Astrocyte of the spinal cord (primary cell): ENCODE measurements at regions not wholly inside any gene's neighbourhood (a gene's known extent, or its start where the extent isn't known, plus 50 kb on each side); places are given as distances from the start of the nearest gene placed in this dataset.
"Not testable (repeated sequence)": the region's sequence is repeated elsewhere in the genome, so short reads cannot be mapped to it uniquely, and the experiment has no call there.

Experiments
- DNase-seq: peaks from one replicate; pipeline ENCODE4 v3.0.0; 2011; ENCODE audit warnings: low read depth, low spot score
- H3K4me3 ChIP-seq: 2 replicates; pipeline ENCODE4 v1.5.1; 2011; ENCODE audit warnings: low read depth, mild to moderate bottlenecking, low read length, moderate library complexity
- in situ Hi-C: cut with HindIII; loops from 2 replicates; pipeline ENCODE4 v1.10.0; 2017; ENCODE audit warnings: low sequenced_read_pairs
- TF ChIP-seq, protein P1 (sequence below): IDR thresholded peaks from 2 replicates; pipeline ENCODE4 v1.5.1; 2012; ENCODE audit warnings: low read depth, mild to moderate bottlenecking, low read length, inconsistent platforms

DNA sequence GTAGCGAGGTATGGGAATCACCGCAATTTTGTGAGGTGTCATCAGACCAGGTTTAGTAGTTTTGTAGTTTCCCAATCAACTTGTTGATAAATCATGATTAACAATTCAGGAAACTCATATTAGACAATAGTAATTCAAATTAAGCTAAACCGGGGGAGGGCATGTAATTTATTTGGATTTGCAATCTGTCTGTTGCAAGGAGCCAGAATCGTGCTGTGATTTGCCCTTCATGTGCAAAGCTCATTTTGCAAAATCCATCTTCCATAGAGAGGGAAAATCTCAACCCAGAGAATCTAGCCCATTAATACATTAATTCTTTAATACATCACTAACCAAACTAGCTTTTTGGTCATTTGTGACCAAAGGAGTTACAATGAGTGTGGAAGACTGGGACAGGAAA, 164.7 kb upstream of the TRPM3 start:
- in situ Hi-C loops, result no loop called here
- no peak for DNase-seq
- TF ChIP-seq, protein P1, sequence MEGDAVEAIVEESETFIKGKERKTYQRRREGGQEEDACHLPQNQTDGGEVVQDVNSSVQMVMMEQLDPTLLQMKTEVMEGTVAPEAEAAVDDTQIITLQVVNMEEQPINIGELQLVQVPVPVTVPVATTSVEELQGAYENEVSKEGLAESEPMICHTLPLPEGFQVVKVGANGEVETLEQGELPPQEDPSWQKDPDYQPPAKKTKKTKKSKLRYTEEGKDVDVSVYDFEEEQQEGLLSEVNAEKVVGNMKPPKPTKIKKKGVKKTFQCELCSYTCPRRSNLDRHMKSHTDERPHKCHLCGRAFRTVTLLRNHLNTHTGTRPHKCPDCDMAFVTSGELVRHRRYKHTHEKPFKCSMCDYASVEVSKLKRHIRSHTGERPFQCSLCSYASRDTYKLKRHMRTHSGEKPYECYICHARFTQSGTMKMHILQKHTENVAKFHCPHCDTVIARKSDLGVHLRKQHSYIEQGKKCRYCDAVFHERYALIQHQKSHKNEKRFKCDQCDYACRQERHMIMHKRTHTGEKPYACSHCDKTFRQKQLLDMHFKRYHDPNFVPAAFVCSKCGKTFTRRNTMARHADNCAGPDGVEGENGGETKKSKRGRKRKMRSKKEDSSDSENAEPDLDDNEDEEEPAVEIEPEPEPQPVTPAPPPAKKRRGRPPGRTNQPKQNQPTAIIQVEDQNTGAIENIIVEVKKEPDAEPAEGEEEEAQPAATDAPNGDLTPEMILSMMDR, result no peak
- H3K4me3 ChIP-seq, result no peak overlapping the region

DNA sequence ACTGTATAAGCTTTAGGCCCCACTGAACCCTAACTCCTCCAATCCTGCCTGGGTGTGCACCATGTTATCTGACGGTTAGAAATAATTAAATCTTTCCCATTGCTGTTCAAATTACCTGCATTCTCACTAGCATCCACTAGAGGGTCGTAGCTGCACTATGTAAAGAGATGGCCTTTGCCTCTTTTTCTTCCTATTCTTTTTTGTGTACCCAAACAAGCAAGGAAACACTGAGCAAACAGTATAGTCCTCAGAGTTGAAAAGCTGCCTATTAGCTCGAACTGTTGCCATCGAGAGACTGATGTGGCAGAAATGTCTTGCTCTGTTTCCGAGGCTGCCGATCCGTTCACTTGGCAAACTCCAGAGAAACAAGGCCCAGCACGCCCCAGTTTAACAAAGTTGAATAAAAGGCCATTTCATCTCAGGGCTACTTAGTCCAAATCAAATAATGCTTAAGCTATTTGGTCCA, 163.8 kb upstream of the TRPM3 start:
- no peak overlapping the region for H3K4me3 ChIP-seq
- in situ Hi-C loops, result no loop called here
- TF ChIP-seq, protein P1, result peak; percentile 92
- peak; percentile 71 for DNase-seq

DNA sequence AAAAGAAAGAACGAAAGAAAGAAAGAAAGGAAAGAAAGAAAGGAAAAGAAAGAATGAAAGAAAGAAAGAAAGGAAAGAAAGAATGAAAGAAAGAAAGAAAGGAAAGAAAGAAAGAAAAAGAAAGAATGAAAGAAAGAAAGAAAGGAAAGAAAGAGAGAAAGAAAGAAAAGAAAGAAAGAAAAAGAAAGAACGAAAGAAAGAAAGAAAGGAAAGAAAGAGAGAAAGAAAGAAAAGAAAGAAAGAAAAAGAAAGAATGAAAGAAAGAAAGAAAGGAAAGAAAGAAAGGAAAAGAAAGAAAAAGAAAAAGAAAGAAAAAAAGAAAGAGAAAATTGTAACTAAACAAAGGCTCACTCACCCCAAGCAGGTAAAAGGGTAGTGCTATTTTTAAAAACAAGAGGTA, 160.7 kb upstream of the TRPM3 start:
- in situ Hi-C loops, DNase-seq, H3K4me3 ChIP-seq: not testable (repeated sequence)

DNA sequence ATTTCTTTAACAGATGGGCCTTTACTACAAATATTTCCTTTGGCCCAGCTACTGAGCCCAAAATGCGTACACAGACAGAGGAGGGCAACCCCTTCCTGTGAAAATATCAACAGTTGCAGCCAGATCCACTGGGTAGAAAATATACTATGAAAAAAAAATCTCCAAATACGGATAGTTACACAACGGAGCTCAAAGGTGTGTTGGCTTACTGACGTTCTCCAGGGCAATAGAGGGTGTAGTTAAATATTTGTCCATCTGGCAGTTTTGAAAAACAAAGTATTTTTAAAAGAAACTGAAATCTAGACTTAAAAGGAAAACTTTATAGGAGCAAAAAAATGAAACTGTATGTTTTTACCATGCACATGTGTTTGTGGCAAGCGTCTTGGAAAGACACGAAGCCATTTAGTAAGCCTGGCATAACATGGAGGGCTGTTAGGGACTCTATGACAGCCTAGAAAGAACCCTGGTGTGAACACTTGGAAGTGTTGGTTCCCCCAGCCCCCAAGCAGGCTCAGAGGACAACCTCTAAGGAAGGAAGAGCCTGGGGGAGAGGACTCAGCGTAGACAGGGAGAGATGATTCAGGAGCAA, 157.8 kb upstream of the TRPM3 start:
- DNase-seq, result no peak
- H3K4me3 ChIP-seq, result no peak overlapping the region

DNA sequence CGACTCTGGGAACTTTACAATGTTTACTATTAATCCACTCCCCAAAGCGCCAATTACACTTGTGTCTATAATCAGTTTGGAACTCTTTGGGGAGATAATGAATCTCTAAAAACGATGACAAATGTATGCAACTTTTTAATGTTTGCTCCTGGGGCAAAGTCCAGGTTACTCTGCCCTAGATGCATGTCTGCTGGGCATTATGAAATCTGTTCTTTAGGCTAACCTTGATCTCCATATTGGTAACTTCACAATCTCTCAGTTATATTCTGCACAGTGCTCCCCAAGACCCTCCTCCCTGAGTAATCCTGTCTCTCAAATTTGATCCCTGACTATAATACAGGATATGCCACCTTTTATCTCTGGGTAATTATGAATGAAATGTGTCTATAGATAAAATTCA, 152.2 kb upstream of the TRPM3 start:
- in situ Hi-C loops, result no loop called here
- no peak overlapping the region for H3K4me3 ChIP-seq
- TF ChIP-seq, protein P1, result no peak
- DNase-seq, result no peak

More for the DNA sequence above, 157.8 kb upstream of the TRPM3 start:
- TF ChIP-seq, protein P1, result no peak
- in situ Hi-C loops, result no loop called here

DNA sequence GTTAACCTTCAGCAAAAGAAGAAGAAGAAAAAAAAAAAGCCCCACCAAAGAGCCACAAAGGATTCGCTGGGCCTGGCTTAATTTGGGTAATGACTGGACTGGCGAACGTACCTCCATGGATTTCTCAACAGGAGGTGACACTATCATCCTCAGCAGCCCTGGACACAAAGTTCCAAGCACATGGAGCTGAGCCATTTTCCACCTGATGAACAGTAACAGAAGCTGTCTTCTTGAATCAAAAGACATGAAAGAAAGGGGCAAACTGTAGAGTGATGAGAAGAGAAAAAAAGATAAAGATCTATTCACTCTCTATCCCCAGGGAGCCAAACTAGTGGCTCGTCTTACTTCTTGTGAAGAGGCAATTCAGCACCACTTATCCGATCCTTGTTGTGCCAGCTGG, 150.2 kb upstream of the TRPM3 start:
- no peak overlapping the region for H3K4me3 ChIP-seq
- no peak for DNase-seq
- in situ Hi-C loops, result no loop called here
- TF ChIP-seq, protein P1, result no peak

DNA sequence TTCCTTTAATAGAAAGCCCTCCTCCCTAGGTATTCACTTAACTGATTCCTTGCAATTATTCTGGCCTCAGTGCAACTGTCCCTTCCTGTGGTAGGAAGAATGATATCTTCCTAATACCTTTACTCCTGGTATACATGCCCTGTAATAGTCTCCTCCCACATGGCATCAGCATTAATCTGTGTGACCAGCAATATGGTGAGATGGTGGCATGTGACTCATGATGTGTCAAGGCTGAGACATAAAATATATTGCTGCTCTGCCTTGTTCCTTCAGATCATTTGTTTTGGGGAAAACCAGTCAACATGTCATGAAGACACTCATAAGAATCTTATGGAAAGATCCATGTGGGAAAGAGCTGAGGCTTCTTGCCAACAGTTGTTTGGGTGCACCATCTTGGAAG, 149.1 kb upstream of the TRPM3 start:
- TF ChIP-seq, protein P1, result no peak
- no peak overlapping the region for H3K4me3 ChIP-seq
- DNase-seq, result no peak
- in situ Hi-C loops, result no loop called here
